SH-SY5Y (cell line): ENCODE measurements at regions not wholly inside any gene's neighbourhood (a gene's known extent, or its start where the extent isn't known, plus 50 kb on each side); places are given as distances from the start of the nearest gene placed in this dataset.

Source experiments
- GATA2 ChIP-seq: IDR thresholded peaks from 2 replicates; pipeline ENCODE4 v1.6.1; 2011; ENCODE audit warnings: mild to moderate bottlenecking, low read depth, low read length
- GATA3 ChIP-seq: IDR thresholded peaks from 2 replicates; pipeline ENCODE4 v1.6.1; 2011; ENCODE audit warnings: low read depth, mild to moderate bottlenecking, low read length, moderate library complexity

GRCh38 chr2:105688946-105689345, 55.8 kb upstream of the NCK2 start:
- TF ChIP-seq GATA3 (no peak), GATA2 (no peak)
